CD4-positive, alpha-beta T cell treated with Interleukin-6 for 4 hours (primary cell): ENCODE measurements at regions not wholly inside any gene's neighbourhood (a gene's known extent, or its start where the extent isn't known, plus 50 kb on each side); places are given as distances from the start of the nearest gene placed in this dataset.
A peak's percentile ranks its signal among the peaks of the same experiment; 100 is the strongest.

ENCODE experiments used
- DNase-seq: peaks from one replicate; pipeline ENCODE4 v3.0.0-alpha.2; 2020; ENCODE audit warnings: mixed read lengths

DNA sequence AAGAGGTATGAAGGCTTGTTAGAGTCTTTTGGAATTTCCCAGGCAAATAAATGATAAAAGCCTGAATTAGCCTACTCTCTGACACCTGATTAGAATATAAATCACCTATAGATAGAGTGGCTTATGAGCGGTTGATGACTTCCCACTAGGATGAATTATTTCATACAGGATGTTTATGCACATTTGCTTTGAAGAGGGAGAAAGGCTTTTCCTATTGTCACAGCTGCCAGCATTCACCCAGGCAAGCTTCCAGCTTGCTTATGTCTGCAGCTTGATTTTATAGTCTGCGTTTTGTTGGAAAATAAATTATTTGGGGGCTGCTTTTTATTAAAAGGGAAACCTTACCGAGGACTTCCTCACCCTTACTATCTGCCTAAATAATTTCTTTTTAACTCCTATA, 51.3 kb upstream of the EIF2S2 start:
- DNase-seq: no peak

- DNase-seq: no peak
Observed at GRCh38 chr20:34164381-34164984, 52.4 kb upstream of the EIF2S2 start.

- no peak for DNase-seq
Observed at GRCh38 chr20:34165018-34165619, 53.1 kb upstream of the EIF2S2 start.

DNA sequence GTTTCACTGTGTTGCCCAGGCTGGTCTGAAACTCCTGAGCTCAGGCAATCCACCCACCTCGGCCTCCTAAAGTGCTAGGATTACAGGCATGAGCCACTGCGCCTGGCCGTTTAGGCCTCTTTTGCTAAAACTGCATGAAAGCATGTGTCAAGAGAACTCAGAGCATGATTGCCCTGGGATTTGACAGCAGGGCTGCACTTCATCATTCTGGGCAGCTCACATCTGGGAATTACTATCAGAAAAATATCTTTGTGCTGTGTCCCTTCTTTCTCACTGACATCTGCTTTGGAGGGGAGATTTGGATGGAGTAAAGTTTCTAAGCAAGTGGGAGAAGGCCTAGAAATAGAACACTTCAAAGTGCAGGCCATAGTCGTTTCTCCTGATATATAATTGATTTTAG, 59.6 kb upstream of the EIF2S2 start:
- no peak for DNase-seq

- DNase-seq: no peak
Observed at GRCh38 chr20:34172926-34173325, 60.9 kb upstream of the EIF2S2 start.

DNA sequence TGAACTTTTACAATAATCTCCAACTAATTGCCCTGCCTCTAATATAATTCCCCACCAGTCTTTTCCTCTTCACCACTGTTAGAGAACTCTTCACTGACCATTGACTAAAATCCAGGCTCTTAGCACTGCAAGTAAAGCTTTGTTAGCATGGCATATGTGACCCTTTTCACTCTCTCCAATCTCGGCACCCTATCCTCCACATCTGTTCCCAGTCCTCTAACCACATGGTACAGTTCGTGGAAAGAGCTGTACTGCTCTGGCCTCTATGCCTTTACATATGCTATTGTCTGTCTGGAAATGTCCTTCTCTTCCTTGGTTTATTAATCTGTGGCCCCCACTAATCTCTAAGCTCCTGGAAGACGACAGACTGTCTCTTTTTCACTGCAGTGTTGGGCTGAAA, 63.0 kb upstream of the EIF2S2 start:
- DNase-seq: no peak

- no peak for DNase-seq
Observed at GRCh38 chr20:34175879-34176278, 63.8 kb upstream of the EIF2S2 start.

- DNase-seq: no peak
Observed at GRCh38 chr20:34177052-34177451, 64.2 kb upstream of the ASIP start.

GRCh38 chr20:34179637-34180360, 61.4 kb upstream of the ASIP start:
- DNase-seq: no peak

DNA sequence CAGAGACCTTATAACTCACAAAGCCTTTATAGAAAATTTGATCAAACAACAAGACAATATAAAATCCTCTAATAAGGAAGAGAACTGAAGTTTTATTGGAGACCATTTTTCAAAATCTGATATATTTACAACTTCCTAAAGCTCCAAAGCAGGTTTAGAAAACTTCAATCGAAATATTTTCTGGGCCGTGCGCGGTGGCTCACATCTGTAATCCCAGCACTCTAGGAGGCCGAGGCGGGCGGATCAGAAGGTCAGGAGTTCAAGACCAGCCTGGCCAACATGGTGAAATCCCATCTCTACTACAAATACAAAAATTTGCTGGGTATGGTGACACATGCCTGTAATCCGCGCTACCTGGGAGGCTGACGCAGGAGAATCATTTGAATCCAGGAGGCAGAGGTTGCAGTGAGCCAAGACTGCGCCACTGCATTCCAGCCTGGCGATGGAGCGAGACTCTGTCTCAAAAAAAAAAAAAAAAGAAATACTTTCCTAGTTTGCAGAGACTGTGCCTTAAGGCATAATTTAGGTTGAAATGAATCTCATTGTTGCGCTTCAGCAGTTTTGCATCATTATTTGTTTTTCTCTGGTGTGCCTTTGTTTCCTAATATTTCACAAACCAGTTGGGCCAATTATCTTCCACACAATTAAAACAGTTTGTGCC, 60.6 kb upstream of the ASIP start:
- DNase-seq: no peak

DNA sequence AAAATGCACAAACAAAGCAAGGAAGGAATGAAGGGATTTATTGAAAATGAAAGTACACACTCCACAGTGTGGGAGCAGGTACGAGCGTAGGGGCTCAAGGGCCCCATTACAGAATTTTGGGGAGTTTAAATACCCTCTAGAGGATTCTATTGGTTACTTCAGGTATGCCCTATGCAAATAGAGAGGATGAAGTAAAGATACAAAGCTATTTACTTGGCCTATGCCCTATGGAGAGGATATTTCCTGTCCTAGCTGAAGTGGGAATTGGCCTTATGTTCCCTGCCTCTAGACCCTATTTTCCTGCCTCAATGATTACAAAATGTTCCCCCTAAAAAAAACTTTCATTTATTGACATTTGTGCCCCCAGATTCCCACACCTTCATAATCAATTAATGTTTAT, 59.7 kb upstream of the ASIP start:
- DNase-seq: no peak

DNA sequence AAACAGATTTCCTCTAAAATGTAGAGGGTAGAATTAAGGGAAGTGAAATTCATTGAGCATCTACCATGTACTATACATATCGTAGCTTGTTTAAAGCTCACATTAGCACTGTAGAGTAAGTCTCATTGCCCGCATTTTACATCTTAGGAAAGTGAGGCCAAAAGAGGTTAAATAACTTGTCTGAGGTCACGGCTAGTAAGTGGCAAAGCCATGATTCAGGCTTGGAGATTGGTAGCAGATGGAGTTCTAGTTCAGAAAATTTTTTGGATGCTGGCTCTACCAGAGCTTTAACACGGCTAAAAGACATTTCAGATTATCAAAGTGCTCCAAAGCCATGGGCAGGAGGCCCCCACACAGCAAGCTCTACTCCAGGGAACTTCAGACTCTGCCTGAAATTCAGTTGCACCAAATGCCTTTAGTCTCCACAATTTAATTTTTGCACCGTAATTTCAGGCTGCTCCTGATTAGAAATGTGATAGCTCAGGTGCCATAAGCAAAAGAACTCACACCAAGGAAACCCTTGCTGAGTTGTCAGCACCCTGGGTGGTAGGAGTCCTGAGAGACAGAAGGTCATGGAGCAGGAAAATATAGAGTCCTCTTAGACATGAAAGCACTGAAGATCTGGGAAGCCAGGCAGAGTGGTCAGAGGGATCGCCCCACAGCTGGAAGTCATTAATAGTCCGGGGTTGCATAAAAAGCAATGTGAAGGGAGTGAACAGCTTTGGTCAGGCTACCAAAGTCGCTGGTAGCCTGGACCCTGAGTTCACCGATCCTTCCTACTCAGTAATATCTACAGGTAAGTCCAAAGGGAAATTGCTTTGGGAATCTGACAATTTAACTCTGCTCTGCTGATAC, 55.2 kb upstream of the ASIP start:
- DNase-seq: no peak

GRCh38 chr20:34189572-34190163, 51.6 kb upstream of the ASIP start:
- DNase-seq: no peak

DNA sequence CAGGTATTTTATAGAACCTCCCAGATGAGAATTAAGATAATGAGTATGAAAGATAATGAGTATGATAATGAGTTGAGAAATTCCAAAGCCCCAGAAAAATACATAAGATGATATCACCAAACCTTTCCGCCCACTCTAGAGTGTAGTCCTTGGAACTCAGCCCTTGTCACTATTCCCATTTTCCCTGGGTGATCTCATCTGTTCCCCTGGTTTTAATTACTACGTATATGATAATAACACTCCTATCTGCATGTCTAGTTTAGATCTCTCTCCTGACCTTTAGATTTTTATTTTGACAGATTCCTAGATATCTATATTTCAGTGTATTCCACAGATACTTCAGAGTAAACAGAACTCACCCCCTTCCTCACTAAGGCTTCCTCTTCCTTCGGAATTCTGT, 51.0 kb upstream of the ASIP start:
- DNase-seq: no peak

DNA sequence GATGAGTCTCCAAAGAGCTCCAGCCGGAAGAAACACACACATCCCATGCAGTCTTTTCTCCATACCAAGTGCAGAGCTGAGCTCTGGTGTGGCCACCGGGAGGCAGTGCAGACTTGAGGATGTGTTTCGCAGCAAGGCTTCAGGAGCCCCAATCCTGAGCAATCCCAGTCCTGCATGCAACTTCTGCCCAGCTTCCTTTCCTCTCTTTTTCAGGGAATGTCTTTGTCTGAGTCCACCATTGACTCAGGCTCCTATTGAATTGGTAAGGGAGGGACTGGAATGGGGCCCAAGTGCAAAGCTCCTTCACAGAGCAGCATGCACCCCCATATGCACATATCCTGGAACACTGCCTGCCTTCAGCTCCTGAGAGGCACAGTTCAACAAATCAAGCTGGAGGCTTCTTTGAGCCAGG, 50.5 kb upstream of the ASIP start:
- peak; percentile 51 for DNase-seq
